Fibroblast of lung (primary cell): ENCODE measurements at regions not wholly inside any gene's neighbourhood (a gene's known extent, or its start where the extent isn't known, plus 50 kb on each side); places are given as distances from the start of the nearest gene placed in this dataset.

Experiments
- EZH2 ChIP-seq: IDR thresholded peaks from 2 replicates; pipeline ENCODE4 v1.5.1; 2012; ENCODE audit warnings: low read length, control low read depth, mild to moderate bottlenecking; ENCODE audit errors: missing control alignments
- TF ChIP-seq, protein P1 (sequence below), 2 donors: IDR thresholded peaks in 1 of 2; conservative IDR thresholded peaks in 1 of 2; 1 replicate in 1 of 2; 2 replicates in 1 of 2; pipeline ENCODE4 v1.5.1; 2011 to 2012; ENCODE audit warnings: low read length in 2 of 2, control low read depth in 1 of 2, inconsistent platforms in 1 of 2, low read depth in 1 of 2, mild to moderate bottlenecking in 1 of 2

DNA sequence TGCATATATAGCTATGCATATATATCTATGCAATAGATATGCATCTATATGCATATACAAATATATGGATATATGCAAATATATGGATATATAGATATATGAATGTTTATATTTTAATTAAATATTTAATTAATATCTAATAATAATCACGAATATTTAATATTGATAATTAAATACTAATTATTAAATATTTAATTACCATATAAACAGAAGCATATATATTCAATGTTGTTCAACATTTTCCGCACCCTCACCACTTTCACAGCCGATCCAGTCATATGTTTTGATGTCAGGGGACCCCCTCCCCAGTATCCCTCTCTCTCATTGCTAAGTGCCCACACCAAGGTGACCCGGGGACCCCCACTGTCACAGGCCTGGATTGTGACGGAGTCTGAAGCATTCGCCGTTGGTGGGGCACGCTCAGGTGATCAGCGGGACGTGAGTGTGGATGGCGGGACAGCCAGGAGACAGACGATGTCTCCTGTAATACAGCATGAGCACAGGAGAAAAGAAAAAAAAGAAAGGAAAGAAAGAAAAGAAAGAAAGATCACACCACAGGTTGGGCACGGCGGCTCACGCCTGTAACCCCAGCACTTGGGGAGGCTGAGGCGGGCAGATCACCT is 199.7 kb downstream of the CRLF2 start:
- TF ChIP-seq, protein P1, sequence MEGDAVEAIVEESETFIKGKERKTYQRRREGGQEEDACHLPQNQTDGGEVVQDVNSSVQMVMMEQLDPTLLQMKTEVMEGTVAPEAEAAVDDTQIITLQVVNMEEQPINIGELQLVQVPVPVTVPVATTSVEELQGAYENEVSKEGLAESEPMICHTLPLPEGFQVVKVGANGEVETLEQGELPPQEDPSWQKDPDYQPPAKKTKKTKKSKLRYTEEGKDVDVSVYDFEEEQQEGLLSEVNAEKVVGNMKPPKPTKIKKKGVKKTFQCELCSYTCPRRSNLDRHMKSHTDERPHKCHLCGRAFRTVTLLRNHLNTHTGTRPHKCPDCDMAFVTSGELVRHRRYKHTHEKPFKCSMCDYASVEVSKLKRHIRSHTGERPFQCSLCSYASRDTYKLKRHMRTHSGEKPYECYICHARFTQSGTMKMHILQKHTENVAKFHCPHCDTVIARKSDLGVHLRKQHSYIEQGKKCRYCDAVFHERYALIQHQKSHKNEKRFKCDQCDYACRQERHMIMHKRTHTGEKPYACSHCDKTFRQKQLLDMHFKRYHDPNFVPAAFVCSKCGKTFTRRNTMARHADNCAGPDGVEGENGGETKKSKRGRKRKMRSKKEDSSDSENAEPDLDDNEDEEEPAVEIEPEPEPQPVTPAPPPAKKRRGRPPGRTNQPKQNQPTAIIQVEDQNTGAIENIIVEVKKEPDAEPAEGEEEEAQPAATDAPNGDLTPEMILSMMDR (conservative IDR thresholded peaks at IDR 0.05 in 1 of 2, IDR thresholded peaks at IDR 0.05 in 1 of 2; ENCODE audit: low read depth in 1 of 2, low read length in 2 of 2): no peak
- TF ChIP-seq EZH2: no peak
